ENCODE measurements at regions not wholly inside any gene's neighbourhood (a gene's known extent, or its start where the extent isn't known, plus 50 kb on each side); places are given as distances from the start of the nearest gene placed in this dataset.

GRCh38 chr2:17460371-17461086 is 57.7 kb downstream of the RAD51AP2 start:
- no peak for TF ChIP-seq SUZ12 (IDR thresholded peaks at IDR 0.05; ENCODE audit: extremely low read depth, insufficient read depth, insufficient read length)
- no peak for TF ChIP-seq YY1 (IDR thresholded peaks at IDR 0.05; ENCODE audit: insufficient read depth, insufficient read length)

All from NT2/D1 (cell line).